Stimulated activated CD8-positive, alpha-beta memory T cell treated with anti-CD3 and anti-CD28 coated beads, Interleukin-12 subunit alpha, Interleukin-12 subunit beta, amount 100 ng/mL, for 24 hours (primary cell): ENCODE measurements at regions not wholly inside any gene's neighbourhood (a gene's known extent, or its start where the extent isn't known, plus 50 kb on each side); places are given as distances from the start of the nearest gene placed in this dataset.

Experiments
- DNase-seq: peaks from one replicate; pipeline ENCODE4 v3.0.0-alpha.2; 2020; ENCODE audit errors: extremely low read depth

DNA sequence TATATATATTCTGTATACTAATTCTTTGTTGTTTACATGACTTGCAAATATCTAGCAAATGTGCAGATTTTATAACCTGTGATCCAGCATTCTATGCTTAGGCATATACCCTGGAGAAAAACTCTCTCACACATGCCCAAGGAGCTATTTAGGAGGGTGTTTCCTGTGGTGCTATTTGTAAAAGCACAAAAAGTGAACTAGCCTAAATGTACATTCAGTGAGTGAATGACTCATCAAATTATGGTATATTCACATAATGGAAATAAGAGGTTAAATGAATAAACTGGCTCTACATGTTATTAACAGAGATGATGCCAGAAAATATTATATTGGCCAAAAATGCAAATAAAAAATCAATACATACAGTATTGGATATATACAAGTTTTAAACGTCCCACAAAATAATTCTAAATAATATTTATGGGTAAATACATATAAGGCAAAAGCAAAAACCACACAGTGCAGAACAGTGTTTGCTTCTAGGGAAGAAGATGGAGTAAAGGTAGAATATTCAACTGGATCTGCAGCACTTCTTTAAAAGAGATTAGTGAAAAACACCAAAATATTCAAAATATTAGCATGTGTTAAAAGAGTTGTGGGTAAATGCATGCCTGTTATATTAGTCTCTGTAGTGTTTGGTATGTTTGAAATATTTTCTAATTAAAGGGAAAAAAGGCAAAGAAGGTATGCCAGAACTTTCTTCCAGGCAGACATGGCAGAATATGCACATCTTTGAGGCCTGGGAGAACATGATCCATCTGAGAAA, 344.7 kb downstream of the KLF5 start:
- no peak for DNase-seq

DNA sequence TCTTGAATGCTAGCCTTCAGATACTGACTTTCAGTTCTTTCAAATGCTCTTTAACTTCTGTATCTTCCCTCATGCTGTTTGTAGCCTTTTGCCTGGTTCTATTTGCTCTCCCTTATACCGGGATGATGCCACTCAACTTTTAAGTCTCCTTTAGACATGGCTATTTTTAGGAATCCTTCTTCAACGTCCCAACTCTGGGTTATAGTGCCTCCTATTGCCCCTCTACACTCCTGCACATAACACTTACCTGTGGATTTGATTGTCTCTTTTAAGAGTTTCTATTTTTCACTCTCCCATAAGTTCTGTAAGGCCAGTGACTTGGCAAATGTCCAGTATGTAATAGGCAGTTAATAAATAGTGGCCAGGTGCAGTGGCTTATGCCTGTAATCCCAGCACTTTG, 343.0 kb downstream of the KLF5 start:
- no peak for DNase-seq

DNA sequence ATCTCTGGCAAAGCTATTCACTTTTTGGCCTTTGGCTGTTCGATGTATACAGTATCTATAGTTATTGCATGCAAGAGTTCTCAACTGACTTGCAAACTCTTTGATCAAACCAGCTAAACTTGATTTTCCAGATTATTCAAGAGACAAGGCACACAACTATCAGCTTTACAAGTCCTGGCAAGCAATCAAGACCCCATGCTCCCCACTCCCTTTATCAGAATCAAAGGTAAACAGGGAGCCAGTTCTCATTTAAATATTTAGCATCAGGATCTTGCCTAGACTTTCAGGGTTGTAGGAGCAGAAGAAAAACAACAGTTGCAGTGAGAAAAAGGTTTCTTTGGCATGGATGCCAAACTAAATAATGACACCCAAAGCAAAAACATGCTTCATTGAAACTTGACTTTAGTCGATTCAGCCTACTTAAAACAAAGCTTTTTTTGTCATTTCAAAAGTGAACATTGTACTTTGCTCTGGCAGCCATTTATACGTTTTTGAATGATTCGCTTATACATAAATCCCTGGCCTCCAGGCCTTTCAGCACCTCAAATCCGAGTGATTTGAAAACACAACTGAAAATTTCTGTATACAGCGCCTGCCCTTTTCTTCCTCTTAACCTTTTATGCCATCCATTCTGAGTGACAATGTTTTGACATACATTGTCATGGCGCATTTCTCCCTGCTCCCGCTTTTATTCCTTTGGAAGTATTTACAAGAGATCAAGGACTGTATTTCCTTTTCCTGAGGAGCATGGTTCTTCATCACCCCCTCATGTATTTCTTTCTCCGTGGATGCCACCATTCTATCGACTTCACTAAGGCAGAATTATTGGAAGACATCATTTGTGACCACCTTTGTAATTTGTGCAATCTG, 340.8 kb downstream of the KLF5 start:
- DNase-seq = no peak

DNA sequence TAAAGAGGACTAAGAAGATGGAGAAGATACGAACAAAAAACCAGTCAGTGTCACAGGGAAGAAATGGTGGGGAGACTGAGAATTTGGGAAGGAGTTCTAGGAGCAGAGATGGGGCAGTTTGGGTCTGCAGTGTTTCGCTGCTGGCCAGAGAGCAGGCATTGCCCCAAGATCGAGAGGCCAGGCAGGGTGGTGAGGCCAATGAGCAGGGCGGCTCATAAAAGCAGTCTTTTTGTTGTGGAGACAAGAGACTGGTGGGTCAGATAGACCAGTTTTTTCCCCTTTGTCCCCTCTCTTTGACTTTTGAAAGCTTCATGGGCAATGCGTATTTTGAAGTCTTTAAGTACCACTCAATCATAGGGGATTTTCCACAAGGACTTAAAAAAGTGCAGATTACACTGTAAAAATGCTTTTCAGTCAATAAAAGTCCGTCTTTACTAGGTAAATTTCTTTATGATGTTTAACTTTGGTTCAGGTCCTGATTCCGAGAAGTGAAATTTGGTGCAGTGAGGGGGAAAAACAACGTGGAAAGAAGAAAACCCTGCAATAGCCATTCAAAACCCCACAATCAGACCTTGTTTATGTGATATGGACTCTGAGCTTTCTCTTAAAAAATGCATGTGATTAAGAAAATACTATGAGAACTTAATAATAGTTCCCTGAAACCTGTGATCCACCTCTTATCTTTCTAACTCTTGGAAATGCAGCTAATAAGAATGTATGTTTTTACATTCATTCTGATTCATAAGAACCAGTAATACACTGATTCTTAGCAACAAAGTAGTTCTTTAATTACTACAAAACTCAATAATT, 338.9 kb downstream of the KLF5 start:
- DNase-seq = no peak

DNA sequence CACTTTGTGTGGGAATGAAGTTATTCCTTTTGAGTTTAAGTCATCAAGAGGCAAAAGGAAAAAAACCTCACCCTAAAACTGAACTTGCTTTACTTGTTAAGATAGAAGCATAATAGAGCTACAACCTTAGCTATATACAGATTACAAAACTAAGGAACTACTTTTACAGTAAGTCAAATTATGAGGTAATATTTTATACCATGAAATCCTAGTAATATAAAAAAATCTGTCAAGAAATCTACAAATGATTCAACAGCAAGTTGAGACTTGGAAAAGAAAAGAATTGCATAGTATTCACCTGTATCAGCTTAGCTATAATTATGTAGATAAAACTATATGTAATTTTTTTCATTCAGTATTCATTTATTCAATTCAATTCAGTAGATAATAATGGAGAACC, 335.3 kb downstream of the KLF5 start:
- no peak for DNase-seq

DNA sequence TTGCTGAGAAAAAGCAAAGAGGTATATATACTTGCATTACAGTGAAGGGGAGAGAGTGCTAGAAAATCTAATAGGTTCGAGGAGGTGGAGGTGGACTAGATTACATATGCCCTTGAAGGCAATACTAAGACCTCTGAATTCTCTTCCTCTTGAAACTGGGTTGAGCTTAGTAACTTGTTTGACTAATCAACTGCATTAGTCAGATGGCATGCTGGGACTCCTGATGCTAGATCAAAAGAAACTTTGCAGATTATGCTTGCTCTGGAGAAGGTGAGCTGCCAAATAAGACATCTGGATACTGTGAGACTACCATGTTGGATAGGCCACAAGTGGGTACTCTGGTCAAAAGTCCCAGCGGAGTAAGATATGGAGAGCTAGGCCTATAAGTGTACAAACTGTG, 331.3 kb downstream of the KLF5 start:
- DNase-seq = no peak

DNA sequence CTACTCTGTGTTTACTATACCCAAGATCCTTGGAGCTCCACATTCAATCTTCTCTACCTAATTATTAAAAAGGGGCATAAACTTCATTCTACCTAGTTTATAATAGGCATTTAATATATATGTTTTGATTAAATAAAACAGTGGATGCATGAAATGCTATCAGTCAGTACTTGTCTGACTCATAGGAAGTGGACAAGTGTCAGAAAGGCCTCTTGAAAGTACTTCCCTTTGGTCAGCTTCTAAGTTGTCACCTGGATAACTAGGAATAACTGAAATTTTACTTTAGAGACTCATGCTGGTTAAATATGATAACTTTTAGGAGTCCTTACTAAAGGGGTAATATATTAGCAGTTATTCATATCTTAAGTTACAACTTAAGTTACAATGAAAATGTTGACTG, 329.8 kb downstream of the KLF5 start:
- DNase-seq = no peak

DNA sequence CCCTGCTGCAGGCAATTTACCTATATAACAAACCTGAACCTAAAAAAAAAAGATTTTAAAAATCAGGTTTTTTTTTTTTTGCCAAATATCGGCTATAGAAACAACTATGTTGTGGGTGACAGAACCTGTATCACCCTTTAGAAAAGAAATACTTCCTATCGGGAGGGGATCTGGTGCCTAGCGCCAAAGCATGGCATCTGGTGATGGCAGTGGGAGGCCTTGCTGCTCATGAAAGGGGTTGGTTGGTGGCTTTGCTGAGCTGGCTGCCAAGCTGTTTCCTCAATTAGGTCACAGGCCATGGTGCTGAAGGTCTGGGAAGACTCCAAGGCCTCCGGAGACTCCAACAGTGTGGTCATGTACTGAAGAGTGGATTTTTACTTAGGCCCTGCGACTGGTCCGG, 328.5 kb downstream of the KLF5 start:
- no peak for DNase-seq

DNA sequence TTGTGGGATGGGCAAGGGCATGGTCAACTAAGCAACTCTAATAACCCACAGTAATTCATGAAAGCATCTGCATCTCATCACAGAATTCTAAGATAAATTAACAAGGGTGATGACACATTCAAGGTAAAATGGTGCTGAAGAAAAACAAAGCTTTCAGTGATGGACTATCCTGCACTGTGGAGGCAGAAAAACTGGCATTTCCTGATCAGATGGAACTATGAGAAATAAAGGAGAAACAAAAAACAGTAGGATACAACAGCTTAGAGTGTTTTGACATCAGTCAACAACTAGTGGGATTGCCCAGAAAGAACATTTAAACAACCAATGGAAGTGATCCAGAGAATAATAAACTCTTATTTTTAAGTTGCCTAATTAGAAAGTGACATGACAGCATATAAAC, 327.0 kb downstream of the KLF5 start:
- DNase-seq = no peak

DNA sequence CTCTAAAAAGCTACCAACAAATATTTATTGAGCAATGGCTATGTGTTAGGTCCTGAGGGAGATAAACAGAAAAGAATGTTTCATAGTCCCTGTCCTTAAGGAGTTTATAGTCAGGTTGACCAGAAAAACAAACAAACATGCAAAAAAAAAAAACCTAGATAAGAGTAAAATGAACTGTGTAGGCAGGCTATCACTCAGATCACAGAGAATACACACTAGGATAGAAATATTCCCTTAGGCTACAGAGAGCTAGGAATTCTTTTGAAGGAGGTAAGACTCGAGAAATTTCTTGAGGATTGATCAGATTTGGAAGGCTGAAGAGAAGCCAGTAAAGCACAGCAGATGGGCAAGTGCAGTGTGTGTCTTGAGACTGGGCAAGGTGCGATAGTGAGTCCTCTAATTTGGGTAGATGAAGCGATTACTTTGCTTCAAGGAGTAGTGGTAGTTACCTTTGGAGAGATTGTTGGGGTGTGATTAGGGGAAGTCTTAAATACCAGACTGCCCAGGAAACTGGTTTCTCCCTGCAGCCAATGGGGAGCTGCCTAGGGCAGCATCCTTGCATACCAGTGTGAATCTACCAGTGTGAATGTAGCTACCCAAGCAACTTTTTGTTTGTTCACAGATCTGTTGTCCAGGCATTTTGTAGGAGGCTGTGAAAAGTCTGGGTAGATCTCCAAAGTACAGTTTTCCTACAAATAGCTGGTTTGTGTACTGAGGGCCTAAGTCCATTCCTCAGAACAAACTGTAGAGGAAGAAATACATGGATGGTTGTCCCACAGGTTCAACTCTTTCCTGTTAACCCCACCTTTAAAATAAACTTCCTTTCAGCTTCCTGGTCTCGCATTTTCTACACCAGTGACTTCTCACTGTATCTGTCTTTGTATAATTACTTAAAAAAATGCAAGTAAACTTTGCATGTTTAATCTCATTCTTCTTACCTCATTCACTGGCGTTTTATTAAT, 314.1 kb downstream of the KLF5 start:
- DNase-seq = no peak

DNA sequence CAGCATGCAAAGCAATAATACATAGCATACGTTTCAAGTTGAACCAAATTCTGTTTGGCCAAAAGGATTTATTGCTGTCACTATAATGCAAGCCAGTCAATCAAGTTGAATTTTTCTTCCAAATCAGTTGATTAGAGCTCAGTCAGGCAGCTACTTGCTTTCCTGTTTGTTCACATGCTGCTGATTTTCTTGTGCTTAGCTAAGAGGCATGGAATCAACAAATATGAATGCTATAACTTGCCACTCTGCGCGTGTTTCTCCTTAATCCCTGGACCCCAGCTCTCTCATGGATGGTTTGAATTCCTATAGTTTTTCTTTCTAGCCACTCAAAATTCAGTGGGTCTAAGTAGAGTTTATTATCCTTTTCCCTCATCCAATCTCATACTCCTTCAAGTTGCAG, 311.3 kb downstream of the KLF5 start:
- no peak for DNase-seq

DNA sequence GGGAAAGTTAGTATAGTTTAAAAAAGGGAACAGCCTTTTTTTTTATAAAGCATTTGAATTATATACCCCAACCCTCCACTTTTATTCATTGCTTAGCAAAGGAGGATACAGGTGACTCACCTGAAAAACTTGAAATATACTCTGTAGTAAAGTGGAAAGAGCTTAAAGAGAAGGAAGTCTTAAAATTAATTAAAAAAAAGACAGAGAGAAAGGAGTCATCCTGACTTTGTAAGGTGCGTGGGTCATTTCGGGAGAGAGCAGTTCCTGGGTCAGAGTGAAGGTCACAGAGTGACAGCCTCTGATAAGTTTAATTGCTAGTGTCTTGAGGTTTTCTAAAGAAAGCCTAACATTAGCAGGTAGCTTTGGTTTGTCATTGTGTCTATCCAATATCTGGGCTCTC, 310.3 kb downstream of the KLF5 start:
- no peak for DNase-seq

DNA sequence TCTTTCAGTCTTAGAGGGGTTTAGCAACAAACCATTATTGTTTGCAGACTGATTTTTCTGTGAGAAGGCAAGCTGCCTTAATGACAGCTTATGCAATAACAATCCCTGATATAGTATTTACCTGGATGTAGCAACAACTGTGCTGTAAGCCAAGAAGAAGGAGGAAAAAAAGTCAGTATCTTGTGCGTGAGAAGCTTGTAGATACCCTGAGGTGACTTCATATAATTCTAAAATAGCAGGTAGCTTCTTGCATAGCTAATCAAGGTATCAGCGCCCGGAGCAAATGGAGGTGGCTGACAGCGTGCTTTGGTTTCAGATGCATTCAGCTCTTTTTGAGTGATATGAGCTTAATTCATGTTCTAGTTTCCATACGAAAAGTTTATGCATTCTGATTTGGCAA, 309.8 kb downstream of the KLF5 start:
- no peak for DNase-seq

DNA sequence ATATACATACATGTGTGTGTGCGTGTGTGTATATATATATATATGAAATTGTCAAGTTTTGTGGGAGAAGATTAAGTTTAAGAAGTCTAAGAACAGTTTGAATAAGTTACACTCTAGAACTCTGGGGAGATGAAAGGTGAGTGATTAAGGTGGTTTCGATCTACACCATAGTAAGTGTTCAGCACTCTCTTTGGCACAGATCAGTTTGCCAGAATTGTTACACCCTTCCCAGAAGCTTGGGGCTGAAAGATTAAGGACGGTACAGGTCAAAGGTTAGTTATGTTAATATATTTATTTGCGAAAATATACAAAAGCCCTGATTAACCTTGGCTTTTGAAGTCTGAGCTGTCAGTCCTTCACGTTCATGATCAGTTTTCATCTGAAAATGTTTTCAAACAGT, 309.1 kb downstream of the KLF5 start:
- DNase-seq = no peak

DNA sequence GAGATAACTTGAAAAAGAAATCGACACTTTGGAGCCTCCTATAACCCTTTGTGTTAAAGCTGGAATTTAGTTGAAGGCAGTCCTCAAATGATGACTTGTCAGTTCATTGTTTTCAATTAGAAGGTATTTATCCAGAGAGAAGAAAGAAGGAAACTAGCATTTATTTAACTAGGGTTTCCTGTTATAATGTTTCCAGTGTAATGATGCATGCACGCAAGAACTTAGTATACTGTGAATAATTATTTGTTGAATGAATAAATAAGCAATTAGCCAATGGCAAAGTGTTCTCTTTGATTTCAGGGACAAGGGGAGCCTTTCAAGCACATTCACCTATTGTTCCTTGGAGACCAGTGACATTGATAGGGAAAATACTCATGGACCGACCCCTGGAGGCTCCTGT, 307.4 kb downstream of the KLF5 start:
- DNase-seq = no peak

DNA sequence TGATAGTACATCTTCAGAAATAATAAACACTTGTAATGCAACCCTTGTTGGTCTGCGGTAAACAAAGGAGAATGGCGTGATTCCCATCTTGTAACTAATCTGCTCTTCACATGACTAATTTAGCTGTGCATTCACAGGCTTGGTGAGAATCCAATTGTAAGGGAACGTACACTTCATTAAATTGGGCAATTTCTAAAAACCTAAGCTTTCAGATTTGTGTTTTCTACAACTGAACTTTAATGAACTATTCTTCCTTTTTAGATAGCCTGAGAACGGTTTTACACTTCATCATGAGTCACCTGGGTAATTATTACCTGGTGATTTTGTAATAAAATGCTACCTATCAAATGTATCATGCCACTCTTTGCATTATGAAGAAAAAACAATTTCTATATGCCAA, 306.9 kb downstream of the KLF5 start:
- no peak for DNase-seq

DNA sequence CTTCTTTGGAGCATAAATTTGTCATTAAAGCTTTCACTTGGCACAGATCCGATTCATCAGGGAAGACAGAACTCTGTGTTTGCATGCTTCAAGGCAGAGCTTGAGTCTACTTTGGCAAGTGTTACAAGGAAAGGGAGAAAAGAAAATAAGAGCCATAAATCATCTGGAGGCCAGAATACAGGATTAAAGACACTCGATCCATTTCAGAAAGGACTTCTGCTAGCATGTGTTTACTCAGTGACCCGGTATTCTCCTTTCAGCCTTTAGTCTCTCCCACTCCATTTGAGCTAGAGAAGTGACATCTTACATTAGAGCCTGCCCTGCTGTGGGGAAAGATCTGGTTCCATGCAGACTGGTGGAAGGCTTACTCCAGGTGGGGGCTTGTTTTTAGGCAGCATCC, 306.4 kb downstream of the KLF5 start:
- no peak for DNase-seq

DNA sequence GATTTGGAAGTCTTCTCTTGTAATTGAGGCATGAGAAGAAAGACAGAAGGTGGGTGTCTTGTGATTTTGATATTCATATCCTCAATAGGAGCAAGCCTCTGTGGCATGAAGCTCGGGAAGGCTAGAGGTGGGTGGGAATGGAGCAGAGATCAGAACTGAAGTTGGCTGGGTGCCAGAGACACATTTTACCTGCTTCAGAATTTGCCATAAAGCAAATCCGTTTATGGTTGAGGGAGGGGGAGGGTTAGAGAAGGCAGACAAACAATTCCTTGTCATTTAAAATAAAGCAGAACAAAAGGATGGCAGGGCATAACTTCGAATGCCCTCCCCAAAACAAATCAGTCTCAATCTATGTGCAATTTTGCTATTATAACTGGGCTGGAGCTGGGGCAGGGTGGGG, 305.9 kb downstream of the KLF5 start:
- no peak for DNase-seq

DNA sequence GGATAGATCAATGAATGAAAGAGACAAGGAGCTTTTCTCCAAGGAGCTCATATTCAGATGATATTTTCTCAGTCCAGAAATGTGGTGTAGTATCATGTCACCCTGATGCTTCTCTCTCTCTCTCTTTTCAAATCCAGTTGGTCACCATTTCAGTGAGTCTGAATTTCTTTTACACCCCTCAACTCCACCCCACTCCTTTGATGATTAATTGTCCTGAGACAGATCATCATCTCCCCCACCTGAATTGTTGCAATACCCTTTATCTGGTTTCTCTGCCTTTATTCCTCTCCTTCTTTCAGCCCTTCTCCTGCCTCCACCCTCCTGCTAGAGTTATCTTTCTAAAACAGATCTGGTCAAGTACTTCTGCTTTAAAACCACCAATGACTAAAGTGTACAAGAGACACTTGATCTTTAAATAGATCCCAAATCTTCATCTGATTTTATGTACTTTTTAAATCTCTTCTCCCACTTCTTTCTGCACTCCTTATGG, 299.8 kb downstream of the KLF5 start:
- DNase-seq = no peak

DNA sequence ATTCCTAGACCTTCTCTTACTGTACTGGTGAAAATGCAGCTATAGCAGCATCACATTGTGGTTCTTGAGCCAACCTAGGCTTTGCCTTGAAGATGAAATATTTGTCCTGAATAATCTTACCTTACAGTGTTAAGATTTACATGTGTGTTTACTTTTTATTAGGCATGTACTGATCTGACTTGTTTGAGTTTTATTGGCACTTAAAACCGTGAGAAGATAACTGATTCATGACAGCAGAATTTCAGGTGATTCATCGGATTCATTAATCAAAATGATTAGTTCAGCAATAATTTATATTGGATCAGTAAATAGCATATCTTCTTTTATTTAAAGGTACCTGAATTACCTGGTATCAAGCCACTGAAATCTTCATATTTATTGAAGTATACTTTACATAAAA, 296.3 kb downstream of the KLF5 start:
- DNase-seq = no peak

DNA sequence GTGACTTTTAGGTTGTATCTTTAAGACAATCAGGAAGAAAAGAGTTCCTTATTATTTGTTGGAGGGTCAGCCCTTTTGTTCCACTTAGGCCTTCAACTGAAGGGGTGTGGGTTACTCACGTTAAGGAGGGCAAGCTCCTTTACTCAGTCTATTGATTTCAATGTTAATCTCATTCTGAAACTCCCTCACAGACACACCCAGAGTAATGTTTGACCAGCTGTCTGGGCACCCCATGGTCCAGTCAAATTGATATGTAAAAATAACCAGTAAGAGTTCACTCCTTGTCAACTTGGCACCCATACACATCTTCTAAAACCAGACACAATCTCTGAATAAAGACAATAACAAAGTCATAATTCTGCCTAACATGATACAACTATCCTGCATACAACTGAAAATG, 292.9 kb downstream of the KLF5 start:
- DNase-seq = no peak
